ENCODE measurements at regions not wholly inside any gene's neighbourhood (a gene's known extent, or its start where the extent isn't known, plus 50 kb on each side); places are given as distances from the start of the nearest gene placed in this dataset.

Small RNAs in the stretch of these regions (small RNA-seq; reads per million reads assigned to genes)
- 0 to 0.13 (median 0) reads per million in 7 experiments for gene RF00004

Data from SK-N-SH (cell line).